H7 (cell line): ENCODE measurements at regions not wholly inside any gene's neighbourhood (a gene's known extent, or its start where the extent isn't known, plus 50 kb on each side); places are given as distances from the start of the nearest gene placed in this dataset.

Source experiments
- DNase-seq: peaks from one replicate; pipeline ENCODE4 v3.0.0; 2012
- H3K27me3 ChIP-seq: 2 replicates; pipeline ENCODE4 v1.6.0; 2011; ENCODE audit warnings: mild to moderate bottlenecking, low read length; ENCODE audit not compliant: control insufficient read depth, insufficient read depth
- H3K36me3 ChIP-seq: replicated peaks from 2 replicates; pipeline ENCODE4 v1.5.1; 2011; ENCODE audit warnings: low read length; ENCODE audit not compliant: control insufficient read depth, insufficient read depth
- H3K4me3 ChIP-seq: 2 replicates; pipeline ENCODE4 v1.5.1; 2011; ENCODE audit warnings: low read depth, mild to moderate bottlenecking, control low read depth, low read length, moderate library complexity; ENCODE audit not compliant: insufficient read depth

DNA sequence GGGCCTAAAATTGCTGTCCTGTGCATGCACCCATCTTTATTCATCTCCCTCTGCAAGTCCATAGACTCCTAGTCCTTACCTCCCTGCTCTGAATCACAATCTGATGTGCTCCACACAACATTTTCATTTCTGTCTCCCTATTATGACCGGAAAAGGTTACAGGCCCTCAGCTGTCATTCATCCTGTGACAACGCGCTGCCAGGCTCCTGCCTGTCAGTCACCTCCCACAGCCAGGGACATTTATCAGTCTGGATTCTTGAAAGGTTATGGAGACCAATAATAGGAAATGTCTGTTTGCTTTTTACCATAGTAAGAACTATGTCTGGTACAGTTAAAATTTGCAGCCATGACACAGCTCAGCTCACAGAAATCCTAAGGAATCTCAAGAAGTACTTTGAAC lies 197.1 kb downstream of the RDH14 start:
- H3K27me3 ChIP-seq: no peaks in the 10 kb centered on the region
- no peak overlapping the region for H3K4me3 ChIP-seq
- H3K36me3 ChIP-seq: no peaks in the 10 kb centered on the region
- DNase-seq: no peak

DNA sequence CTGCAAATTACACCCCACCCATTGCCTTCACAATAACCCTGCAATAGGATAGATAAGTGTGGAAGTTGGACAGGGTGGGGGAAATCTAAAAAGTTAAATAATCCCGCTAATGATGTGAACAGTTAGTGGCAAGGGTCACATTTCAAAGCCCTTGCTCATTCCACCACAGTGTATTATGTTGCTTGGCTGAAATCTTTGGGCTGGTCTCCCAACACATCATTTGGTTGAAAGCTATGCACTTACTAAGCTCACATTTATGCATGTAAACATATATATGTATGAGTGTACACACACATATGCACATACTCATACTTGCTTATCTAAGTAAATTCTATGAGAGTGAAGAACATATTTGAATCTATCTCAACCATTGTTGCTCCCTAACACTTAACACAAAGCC lies 197.8 kb downstream of the RDH14 start:
- no peak for DNase-seq
- no peak overlapping the region for H3K4me3 ChIP-seq
- H3K36me3 ChIP-seq: no peaks in the 10 kb centered on the region
- no peaks in the 10 kb centered on the region for H3K27me3 ChIP-seq

DNA sequence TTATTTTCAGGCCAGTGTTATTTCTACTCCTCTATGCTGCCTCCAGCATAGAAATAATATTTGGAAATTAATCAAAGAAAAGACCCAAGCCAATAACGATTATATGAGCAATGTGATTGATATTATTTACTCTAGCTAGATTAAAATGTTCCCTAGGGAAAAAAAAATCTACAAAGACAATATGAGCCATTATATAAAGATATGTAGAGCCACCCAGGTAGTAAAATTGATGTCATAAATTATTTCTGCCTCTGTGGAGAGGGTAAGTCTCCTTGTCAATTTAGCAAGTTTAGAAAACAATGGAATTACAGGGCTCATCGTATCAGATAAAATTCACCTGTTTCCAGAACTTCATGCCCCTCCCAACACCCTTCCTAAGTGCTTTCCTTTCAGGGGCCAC lies 202.9 kb downstream of the RDH14 start:
- Histone ChIP-seq H3K27me3 (no peaks in the 10 kb centered on the region), H3K36me3 (no peaks in the 10 kb centered on the region), H3K4me3 (no peak overlapping the region)
- no peak for DNase-seq

GRCh38 chr2:18356676-18357075 lies 203.8 kb downstream of the RDH14 start:
- H3K27me3 ChIP-seq: no peaks in the 10 kb centered on the region
- H3K36me3 ChIP-seq: no peaks in the 10 kb centered on the region
- H3K4me3 ChIP-seq: no peak overlapping the region
- no peak for DNase-seq

DNA sequence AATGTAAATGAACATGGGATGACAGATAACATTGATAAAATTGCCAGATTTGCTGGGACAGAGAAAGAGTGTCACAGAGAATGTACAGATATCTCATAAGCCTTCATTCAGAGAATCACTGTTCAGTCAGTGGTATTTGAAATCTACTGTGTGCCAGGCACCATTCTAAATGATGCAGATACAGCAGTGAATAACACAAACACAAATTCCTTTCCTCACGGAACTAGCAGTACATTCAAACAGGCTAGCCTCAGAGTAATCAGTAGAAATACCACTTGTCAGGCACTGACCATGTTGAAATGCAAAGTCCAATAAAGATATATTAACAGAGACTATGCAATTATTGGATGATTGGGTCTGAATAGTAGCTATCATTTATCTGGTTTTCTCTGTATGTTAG lies 211.0 kb downstream of the RDH14 start:
- no peaks in the 10 kb centered on the region for H3K36me3 ChIP-seq
- no peaks in the 10 kb centered on the region for H3K27me3 ChIP-seq
- H3K4me3 ChIP-seq: no peak overlapping the region
- no peak for DNase-seq

DNA sequence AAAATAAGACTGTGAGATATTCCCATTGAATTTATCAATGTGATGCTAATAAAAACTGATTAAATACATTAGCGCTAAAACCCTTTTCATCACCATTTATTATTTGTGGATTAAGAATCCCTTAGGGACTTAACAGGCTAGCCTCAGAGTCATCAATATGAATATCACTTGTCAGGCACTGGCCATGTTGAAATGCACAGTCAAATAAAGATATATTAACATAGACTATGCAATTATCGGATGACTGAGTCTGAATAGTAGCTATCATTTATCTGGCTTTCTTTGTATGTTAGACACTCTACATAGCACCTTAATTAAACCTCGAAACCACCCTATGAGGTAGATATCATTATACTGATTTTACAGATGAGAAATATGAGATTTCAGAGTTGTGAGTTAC lies 213.6 kb downstream of the RDH14 start:
- Histone ChIP-seq H3K27me3 (no peaks in the 10 kb centered on the region), H3K4me3 (no peak overlapping the region), H3K36me3 (no peaks in the 10 kb centered on the region)
- no peak for DNase-seq

DNA sequence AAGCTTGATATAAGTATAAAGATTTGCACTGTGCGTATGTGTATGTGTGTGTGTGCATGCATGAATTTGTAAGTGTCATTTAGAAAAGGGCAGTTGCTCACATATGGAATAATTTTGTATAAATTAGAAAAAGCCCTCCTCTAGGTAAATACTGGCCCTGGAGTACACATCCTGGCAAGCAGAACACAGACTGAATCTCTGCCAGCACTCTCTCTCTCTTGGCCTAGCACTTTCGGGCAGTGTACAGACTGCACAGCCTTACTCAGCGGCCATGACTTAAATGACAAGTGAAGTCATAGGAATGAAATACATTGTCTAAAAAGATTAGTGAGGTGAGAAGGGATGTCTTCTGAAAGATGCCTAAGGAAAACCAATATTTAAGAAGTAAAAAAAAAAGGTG lies 214.1 kb downstream of the RDH14 start:
- Histone ChIP-seq H3K4me3 (no peak overlapping the region), H3K27me3 (no peaks in the 10 kb centered on the region), H3K36me3 (no peaks in the 10 kb centered on the region)
- DNase-seq: no peak

GRCh38 chr2:18345848-18346247 lies 214.6 kb downstream of the RDH14 start:
- H3K4me3 ChIP-seq: no peak overlapping the region
- H3K36me3 ChIP-seq: no peaks in the 10 kb centered on the region
- H3K27me3 ChIP-seq: no peaks in the 10 kb centered on the region
- no peak for DNase-seq

- Histone ChIP-seq H3K4me3 (no peak overlapping the region), H3K36me3 (no peaks in the 10 kb centered on the region)
Observed at GRCh38 chr2:18342901-18343300, 217.6 kb downstream of the RDH14 start.

DNA sequence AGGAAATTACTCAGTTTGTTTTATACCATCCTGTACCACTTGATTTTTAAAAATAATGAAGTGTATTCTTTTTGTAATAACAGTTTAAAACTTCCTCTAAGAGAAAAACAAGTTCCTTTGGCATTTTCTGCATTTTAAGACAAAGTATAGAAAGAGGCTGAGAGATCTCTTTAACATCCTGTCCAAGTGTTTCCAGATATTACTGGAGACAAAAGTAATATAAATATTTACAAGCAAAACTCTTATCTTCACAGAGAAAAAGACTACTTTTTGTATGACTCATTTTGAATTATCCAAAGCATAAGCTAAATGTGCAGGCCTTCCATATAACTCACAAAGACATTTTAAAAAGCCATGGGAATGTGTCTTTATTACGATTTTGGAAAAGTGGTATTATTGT lies 221.1 kb downstream of the RDH14 start:
- Histone ChIP-seq H3K27me3 (no peaks in the 10 kb centered on the region), H3K36me3 (no peaks in the 10 kb centered on the region), H3K4me3 (no peak overlapping the region)
- DNase-seq: no peak

More at GRCh38 chr2:18342901-18343300, 217.6 kb downstream of the RDH14 start:
- H3K27me3 ChIP-seq: no peaks in the 10 kb centered on the region
- no peak for DNase-seq

- no peaks in the 10 kb centered on the region for H3K27me3 ChIP-seq
- H3K4me3 ChIP-seq: no peak overlapping the region
- H3K36me3 ChIP-seq: no peaks in the 10 kb centered on the region
- DNase-seq: no peak
Observed at GRCh38 chr2:18336975-18337374, 223.5 kb downstream of the RDH14 start.

DNA sequence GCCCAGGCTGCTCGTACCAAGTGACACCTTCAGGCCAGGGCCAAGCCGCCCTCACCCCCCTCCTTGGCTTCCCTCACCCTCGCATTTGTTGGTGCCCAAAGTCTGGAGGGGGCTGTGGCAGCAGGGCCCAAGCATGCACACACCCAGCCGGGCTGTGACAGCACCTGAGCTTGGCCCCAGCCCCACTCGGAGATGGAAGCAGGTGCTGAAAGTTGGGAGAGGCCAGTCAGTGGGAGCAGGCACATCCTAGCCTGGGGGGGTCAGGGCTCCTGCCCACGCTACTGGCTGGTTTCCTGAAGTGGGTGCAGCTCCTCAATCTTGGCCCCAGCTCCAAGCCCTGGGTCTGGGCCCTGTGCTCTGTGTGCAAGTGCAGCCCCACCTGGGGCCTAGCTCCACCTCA lies 228.0 kb downstream of the RDH14 start:
- Histone ChIP-seq H3K4me3 (no peak overlapping the region), H3K27me3 (no peaks in the 10 kb centered on the region), H3K36me3 (no peaks in the 10 kb centered on the region)
- DNase-seq: no peak

DNA sequence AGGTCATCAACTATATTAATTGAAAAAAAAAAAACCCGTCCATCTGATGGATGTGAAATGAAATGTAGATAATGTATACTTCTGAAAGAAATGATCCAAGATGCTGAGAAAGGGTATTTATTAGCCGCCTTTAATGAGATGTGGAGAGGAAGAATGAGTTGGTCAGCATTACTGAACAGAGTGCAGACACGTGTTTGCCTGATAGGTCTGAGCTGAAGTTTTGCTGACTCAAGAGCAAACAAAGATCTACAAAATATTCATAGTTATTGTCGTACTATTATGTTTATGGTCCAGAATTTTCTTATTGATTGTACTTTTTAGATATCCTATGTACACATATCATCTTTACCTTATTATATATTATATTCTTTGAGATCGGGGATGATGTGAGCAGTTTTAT lies 235.3 kb downstream of the RDH14 start:
- DNase-seq: no peak
- Histone ChIP-seq H3K27me3 (no peaks in the 10 kb centered on the region), H3K36me3 (no peaks in the 10 kb centered on the region), H3K4me3 (no peak overlapping the region)

- Histone ChIP-seq H3K4me3 (no peak overlapping the region), H3K27me3 (no peaks in the 10 kb centered on the region), H3K36me3 (no peaks in the 10 kb centered on the region)
- no peak for DNase-seq
Observed at GRCh38 chr2:18319987-18320386, 240.5 kb downstream of the RDH14 start.

- no peak for DNase-seq
- Histone ChIP-seq H3K27me3 (no peaks in the 10 kb centered on the region), H3K4me3 (no peak overlapping the region), H3K36me3 (no peaks in the 10 kb centered on the region)
Observed at GRCh38 chr2:18317017-18317416, 243.4 kb downstream of the RDH14 start.

- DNase-seq: no peak
- Histone ChIP-seq H3K4me3 (no peak overlapping the region), H3K36me3 (no peaks in the 10 kb centered on the region), H3K27me3 (no peaks in the 10 kb centered on the region)
Observed at GRCh38 chr2:18312818-18313217, 247.6 kb downstream of the RDH14 start.
